RWPE2 (cell line): ENCODE measurements at regions not wholly inside any gene's neighbourhood (a gene's known extent, or its start where the extent isn't known, plus 50 kb on each side); places are given as distances from the start of the nearest gene placed in this dataset.

Experiments used
- ATAC-seq: fragments of 200-7000 bp; cut with Tn5 transposase; 3 replicates; pipeline ENCODE4 v1.9.1; 2021; ENCODE audit warnings: low read depth
- DNase-seq: peaks from one replicate; pipeline ENCODE4 v3.0.0-alpha.2; 2020; ENCODE audit warnings: low spot score
- H3K27ac ChIP-seq: fragments of 450-650 bp; 2 replicates; pipeline ENCODE4 v1.5.1; 2017; ENCODE audit warnings: mild to moderate bottlenecking; ENCODE audit not compliant: poor library complexity, severe bottlenecking
- H3K27me3 ChIP-seq: fragments of 250-450 bp; sonication (Bioruptor Pico); 2 replicates; pipeline ENCODE4 v1.5.1; 2021; ENCODE audit warnings: mild to moderate bottlenecking, moderate library complexity; ENCODE audit not compliant: insufficient read depth, poor library complexity, severe bottlenecking
- H3K36me3 ChIP-seq: fragments of 250-450 bp; sonication (Bioruptor Pico); 2 replicates; pipeline ENCODE4 v1.5.1; 2020; ENCODE audit warnings: low read depth, mild to moderate bottlenecking, moderate library complexity
- H3K4me1 ChIP-seq: fragments of 250-450 bp; sonication (Bioruptor Pico); 2 replicates; pipeline ENCODE4 v1.5.1; 2021; ENCODE audit warnings: mild to moderate bottlenecking, moderate library complexity; ENCODE audit not compliant: insufficient read depth, poor library complexity, severe bottlenecking
- H3K4me3 ChIP-seq: fragments of 250-450 bp; sonication (Bioruptor Pico); 2 replicates; pipeline ENCODE4 v1.5.1; 2021; ENCODE audit warnings: mild to moderate bottlenecking, moderate library complexity; ENCODE audit not compliant: severe bottlenecking
- H3K9me3 ChIP-seq: fragments of 250-450 bp; sonication (Bioruptor Pico); 2 replicates; pipeline ENCODE4 v1.5.1; 2021; ENCODE audit warnings: mild to moderate bottlenecking, moderate library complexity; ENCODE audit not compliant: severe bottlenecking
- CTCF ChIP-seq: fragments of 450-650 bp; IDR thresholded peaks from one replicate; pipeline ENCODE4 v1.5.1; 2017; ENCODE audit warnings: mild to moderate bottlenecking, moderate library complexity; ENCODE audit not compliant: poor library complexity, severe bottlenecking

- ATAC-seq, result peak; percentile 52
These were observed 58.3 kb upstream of the RAPGEF4 start for GRCh38 chr2:172677363-172677762.

GRCh38 chr2:172680436-172681068, 55.1 kb upstream of the RAPGEF4 start:
- no peak overlapping the region for H3K27ac ChIP-seq
- DNase-seq (no peak), ATAC-seq (no peak)
- H3K27me3 ChIP-seq, result no peaks in the 10 kb centered on the region
- H3K36me3 ChIP-seq, result no peaks in the 10 kb centered on the region
- TF ChIP-seq CTCF, result no peak
- no peaks in the 10 kb centered on the region for H3K9me3 ChIP-seq
- no peak overlapping the region for H3K4me3 ChIP-seq
- H3K4me1 ChIP-seq, result peaks cover 17% of the 10 kb centered on the region

More at GRCh38 chr2:172677363-172677762, 58.3 kb upstream of the RAPGEF4 start:
- Histone ChIP-seq H3K4me3 (no peak overlapping the region), H3K27me3 (no peaks in the 10 kb centered on the region), H3K36me3 (no peaks in the 10 kb centered on the region), H3K4me1 (peaks cover 36% of the 10 kb centered on the region), H3K9me3 (no peaks in the 10 kb centered on the region), H3K27ac (peak overlapping the region; percentile 75)
- no peak for TF ChIP-seq CTCF
- no peak for DNase-seq

- H3K4me3 ChIP-seq, result no peak overlapping the region
- no peaks in the 10 kb centered on the region for H3K36me3 ChIP-seq
- H3K27me3 ChIP-seq, result no peaks in the 10 kb centered on the region
- ATAC-seq, result no peak
- no peak overlapping the region for H3K27ac ChIP-seq
- H3K4me1 ChIP-seq, result no peaks in the 10 kb centered on the region
- no peak for TF ChIP-seq CTCF
- H3K9me3 ChIP-seq, result no peaks in the 10 kb centered on the region
- no peak for DNase-seq
These were observed 50.2 kb upstream of the RAPGEF4 start for GRCh38 chr2:172685467-172685866.
